C4-2B (cell line): ENCODE measurements at regions not wholly inside any gene's neighbourhood (a gene's known extent, or its start where the extent isn't known, plus 50 kb on each side); places are given as distances from the start of the nearest gene placed in this dataset.
"Not testable (repeated sequence)": the region's sequence is repeated elsewhere in the genome, so short reads cannot be mapped to it uniquely, and the experiment has no call there.

Source experiments
- ZFX ChIP-seq: fragments of 450-650 bp; IDR thresholded peaks from 2 replicates; pipeline ENCODE4 v1.6.1; 2017
- TF ChIP-seq, protein P1 (sequence below): fragments of 450-650 bp; conservative IDR thresholded peaks from 2 replicates; pipeline ENCODE4 v1.5.1; 2017; ENCODE audit warnings: mild to moderate bottlenecking

DNA sequence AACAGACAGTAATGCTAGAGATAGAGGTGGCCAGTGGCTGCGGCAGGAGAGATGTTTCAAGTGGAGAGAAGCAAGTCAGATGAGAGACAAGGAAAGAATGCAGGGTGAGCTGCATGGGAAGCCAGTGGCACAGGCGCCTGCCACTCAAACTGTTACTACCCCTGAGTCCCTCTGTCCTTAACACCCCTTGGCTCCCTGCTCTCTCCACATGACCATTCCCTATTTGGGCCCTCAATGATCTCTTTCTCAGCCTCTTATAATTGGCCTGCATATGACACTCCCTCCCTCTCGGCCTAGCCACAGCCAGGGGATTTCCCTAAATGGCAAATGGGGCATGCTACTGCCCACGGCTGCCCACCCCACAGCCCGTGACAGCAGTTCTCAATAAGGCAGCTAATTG lies 897.6 kb downstream of the TUBA3C start:
- TF ChIP-seq, protein P1, sequence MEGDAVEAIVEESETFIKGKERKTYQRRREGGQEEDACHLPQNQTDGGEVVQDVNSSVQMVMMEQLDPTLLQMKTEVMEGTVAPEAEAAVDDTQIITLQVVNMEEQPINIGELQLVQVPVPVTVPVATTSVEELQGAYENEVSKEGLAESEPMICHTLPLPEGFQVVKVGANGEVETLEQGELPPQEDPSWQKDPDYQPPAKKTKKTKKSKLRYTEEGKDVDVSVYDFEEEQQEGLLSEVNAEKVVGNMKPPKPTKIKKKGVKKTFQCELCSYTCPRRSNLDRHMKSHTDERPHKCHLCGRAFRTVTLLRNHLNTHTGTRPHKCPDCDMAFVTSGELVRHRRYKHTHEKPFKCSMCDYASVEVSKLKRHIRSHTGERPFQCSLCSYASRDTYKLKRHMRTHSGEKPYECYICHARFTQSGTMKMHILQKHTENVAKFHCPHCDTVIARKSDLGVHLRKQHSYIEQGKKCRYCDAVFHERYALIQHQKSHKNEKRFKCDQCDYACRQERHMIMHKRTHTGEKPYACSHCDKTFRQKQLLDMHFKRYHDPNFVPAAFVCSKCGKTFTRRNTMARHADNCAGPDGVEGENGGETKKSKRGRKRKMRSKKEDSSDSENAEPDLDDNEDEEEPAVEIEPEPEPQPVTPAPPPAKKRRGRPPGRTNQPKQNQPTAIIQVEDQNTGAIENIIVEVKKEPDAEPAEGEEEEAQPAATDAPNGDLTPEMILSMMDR = not testable (repeated sequence)
- not testable (repeated sequence) for TF ChIP-seq ZFX
